ENCODE measurements at regions not wholly inside any gene's neighbourhood (a gene's known extent, or its start where the extent isn't known, plus 50 kb on each side); places are given as distances from the start of the nearest gene placed in this dataset.

DNA sequence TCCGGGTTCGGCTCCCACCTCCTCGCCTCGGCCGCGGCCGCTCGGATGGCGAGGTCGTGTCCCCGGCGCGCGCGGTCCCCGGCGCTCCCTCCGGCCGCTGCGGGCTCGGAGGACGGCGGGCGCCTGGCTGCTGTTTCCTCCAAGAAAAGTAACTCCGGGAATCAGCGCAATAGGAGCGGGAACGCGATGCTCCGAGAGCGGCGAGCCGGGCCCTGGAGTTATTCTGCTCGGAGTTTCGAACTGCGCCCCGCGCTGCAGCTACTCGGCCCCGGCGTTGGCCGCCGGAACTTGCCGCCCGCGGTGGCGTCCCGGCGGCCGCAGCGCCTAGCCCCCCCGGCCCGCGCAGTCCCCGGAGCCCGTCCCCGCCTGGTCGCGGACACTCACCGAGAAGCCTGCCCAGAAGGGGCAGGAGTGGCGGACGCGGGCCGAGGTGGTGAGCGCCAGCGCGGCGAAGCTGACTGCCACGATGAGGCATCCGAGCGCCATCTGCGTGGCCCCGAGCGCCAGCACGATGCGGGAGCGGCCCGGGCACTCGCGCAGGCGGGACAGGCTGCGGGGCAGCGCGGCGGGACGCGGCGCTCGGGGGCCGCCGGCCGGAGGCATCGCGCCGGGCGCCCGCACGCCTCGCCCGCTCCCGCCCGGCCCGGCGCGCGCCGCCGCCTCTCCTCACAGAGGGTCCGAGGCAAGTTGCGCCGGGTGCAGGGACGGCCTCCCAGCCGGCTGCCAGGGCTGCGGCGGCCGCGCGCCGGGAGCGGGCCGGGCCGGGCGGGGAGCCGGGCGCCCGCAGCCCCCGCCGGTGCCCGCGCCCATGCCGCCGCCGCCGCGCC is 251.9 kb downstream of the TJP1 start (continued):
- TF ChIP-seq REST (IDR thresholded peaks at IDR 0.05) (no peak), KDM5A (IDR thresholded peaks at IDR 0.05) (no peak), PHF8 (IDR thresholded peaks at IDR 0.05; ENCODE audit: borderline replicate concordance, low read depth) (no peak), HOXA7 (CRISPR knock-in tag; IDR thresholded peaks at IDR 0.05) (no peak), POLR2AphosphoS2 (conservative IDR thresholded peaks at IDR 0.05; ENCODE audit: low read length) (no peak)

GRCh38 chr15:29569533-29570092 is 252.7 kb downstream of the TJP1 start:
- no peak for DNase-seq (ENCODE audit: low read depth in 1 of 2, low spot score in 1 of 2)
- peak in 1 of 2 experiments; percentile 5; a peak in 2 of 6 replicates for ATAC-seq

GRCh38 chr15:29568840-29569532 is 253.3 kb downstream of the TJP1 start:
- Histone ChIP-seq H3K4me3 (no peak overlapping the region), H3K9me3 (peaks cover 10% of the 10 kb centered on the region; the same call in 2 of the 3 replicates), H3K27ac (no peak overlapping the region), H3K4me2 (peak overlapping the region; percentile 99; the same call in 2 of the 3 replicates), H3K4me1 (peaks cover 10% of the 10 kb centered on the region; the same call in 2 of the 3 replicates)
- ATAC-seq, result peak; percentile 86 to 94
- peak; percentile 99 for FAIRE-seq
- ChIA-PET POLR2A (interaction anchor here (0.6 kb wide), 1 partner anchor 428 kb away, joined by 4 read pairs; no protein-coding TSS in a partner anchor), CTCF (interaction anchor here (0.6 to 2.4 kb wide), 21 partner anchors 14 to 506 kb away, joined by 3 to 10 read pairs (median 3); no protein-coding TSS in a partner anchor)
- DNase-seq (ENCODE audit: low read depth in 1 of 2, low spot score in 1 of 2), result peak; percentile 81 to 88
- TF ChIP-seq SMC3 (IDR thresholded peaks at IDR 0.05) (peak; percentile 62; the same call in 2 of the 3 replicates), CBX8 (IDR thresholded peaks at IDR 0.05) (peak; percentile 90; the same call in 1 of the 2 replicates), ESRRA (IDR thresholded peaks at IDR 0.05; ENCODE audit: borderline replicate concordance, low read length) (no peak), RNF2 (IDR thresholded peaks at IDR 0.05; ENCODE audit: borderline replicate concordance, low read depth) (peak; percentile 77; the same call in 1 of the 2 replicates), RAD21 (conservative IDR thresholded peaks at IDR 0.05 in 1 of 2, IDR thresholded peaks at IDR 0.05 in 1 of 2) (peak; percentile 40 to 41; a peak in 3 of 5 replicates), ELK1 (IDR thresholded peaks at IDR 0.05; ENCODE audit: low read depth, low read length) (no peak), EP300 (IDR thresholded peaks at IDR 0.05) (no peak), USF2 (IDR thresholded peaks at IDR 0.05) (no peak), EHF (CRISPR knock-in tag; IDR thresholded peaks at IDR 0.05) (no peak), CBX2 (IDR thresholded peaks at IDR 0.05; ENCODE audit: borderline replicate concordance, low read depth) (no peak), ZC3H11A (IDR thresholded peaks at IDR 0.05) (no peak)
- TF ChIP-seq, protein P1, sequence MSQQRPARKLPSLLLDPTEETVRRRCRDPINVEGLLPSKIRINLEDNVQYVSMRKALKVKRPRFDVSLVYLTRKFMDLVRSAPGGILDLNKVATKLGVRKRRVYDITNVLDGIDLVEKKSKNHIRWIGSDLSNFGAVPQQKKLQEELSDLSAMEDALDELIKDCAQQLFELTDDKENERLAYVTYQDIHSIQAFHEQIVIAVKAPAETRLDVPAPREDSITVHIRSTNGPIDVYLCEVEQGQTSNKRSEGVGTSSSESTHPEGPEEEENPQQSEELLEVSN (IDR thresholded peaks at IDR 0.05; ENCODE audit: borderline replicate concordance, low read depth), result no peak
- TF ChIP-seq, protein P2, sequence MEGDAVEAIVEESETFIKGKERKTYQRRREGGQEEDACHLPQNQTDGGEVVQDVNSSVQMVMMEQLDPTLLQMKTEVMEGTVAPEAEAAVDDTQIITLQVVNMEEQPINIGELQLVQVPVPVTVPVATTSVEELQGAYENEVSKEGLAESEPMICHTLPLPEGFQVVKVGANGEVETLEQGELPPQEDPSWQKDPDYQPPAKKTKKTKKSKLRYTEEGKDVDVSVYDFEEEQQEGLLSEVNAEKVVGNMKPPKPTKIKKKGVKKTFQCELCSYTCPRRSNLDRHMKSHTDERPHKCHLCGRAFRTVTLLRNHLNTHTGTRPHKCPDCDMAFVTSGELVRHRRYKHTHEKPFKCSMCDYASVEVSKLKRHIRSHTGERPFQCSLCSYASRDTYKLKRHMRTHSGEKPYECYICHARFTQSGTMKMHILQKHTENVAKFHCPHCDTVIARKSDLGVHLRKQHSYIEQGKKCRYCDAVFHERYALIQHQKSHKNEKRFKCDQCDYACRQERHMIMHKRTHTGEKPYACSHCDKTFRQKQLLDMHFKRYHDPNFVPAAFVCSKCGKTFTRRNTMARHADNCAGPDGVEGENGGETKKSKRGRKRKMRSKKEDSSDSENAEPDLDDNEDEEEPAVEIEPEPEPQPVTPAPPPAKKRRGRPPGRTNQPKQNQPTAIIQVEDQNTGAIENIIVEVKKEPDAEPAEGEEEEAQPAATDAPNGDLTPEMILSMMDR (IDR thresholded peaks at IDR 0.05), result peak; percentile 54
- WGBS (ENCODE audit: missing lambda C conversion rate), result 19% methylated on average over 9 of the region's 9 CpGs

More at GRCh38 chr15:29569533-29570092, 252.7 kb downstream of the TJP1 start:
- Histone ChIP-seq H3K27ac (peak overlapping the region in 1 of 2 experiments; percentile 56; a peak in 3 of 6 replicates), H3K4me2 (peak overlapping the region; percentile 99), H3K9me3 (peaks cover 7% of the 10 kb centered on the region; the same call in 1 of the 3 replicates), H3K4me1 (peaks cover 10% of the 10 kb centered on the region; the same call in 2 of the 3 replicates), H3K4me3 (peak overlapping the region; percentile 59)
- TF ChIP-seq CBX8 (IDR thresholded peaks at IDR 0.05) (peak; percentile 81), PHF8 (IDR thresholded peaks at IDR 0.05; ENCODE audit: borderline replicate concordance, low read depth) (no peak)
- TF ChIP-seq, protein P1 (IDR thresholded peaks at IDR 0.05; ENCODE audit: borderline replicate concordance, low read depth), result 0 out of 2 replicates have a peak, but pooled peaks have one; percentile 32
- ChIA-PET POLR2A (no interaction called here), CTCF (interaction anchor here (0.8 to 2.4 kb wide), 11 partner anchors 15 to 466 kb away, joined by 3 to 10 read pairs (median 3); no protein-coding TSS in a partner anchor)
- 16% methylated on average over 10 of the region's 37 CpGs for WGBS (ENCODE audit: missing lambda C conversion rate)
- no peak for FAIRE-seq
